ENCODE measurements at regions not wholly inside any gene's neighbourhood (a gene's known extent, or its start where the extent isn't known, plus 50 kb on each side); places are given as distances from the start of the nearest gene placed in this dataset.

GRCh38 chr2:176477336-176477735, 208.1 kb downstream of the MTX2 start:
- TF ChIP-seq GATA2 (IDR thresholded peaks at IDR 0.05; ENCODE audit: low read depth, low read length): no peak
- TF ChIP-seq GATA3 (IDR thresholded peaks at IDR 0.05; ENCODE audit: low read depth, low read length): no peak

Data from SH-SY5Y (cell line).